ENCODE measurements at regions not wholly inside any gene's neighbourhood (a gene's known extent, or its start where the extent isn't known, plus 50 kb on each side); places are given as distances from the start of the nearest gene placed in this dataset.

DNA sequence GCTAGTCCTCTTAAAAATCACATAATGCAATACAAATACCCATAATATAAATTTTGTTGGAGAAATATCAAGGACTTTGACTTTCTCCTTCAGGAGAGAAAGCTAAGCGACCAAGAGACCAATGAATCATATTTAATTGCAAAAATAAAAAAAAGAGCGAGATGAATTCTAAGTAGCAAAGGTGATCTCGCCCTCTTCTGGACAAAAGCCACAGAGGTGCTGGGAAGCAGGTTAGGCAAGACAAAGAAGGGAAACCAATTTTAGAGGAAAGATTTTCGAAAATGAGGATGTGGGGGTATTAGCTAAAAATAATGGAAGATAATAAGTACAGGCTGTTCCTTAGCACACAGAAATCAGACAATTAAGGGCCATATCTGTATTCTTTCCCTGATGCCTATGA, 111.4 kb upstream of the PLAAT1 start:
- POLR2A ChIA-PET, result no interaction called here
- intact Hi-C loops (cut with micrococcal nuclease; ENCODE audit: unreplicated experiment), result no loop called here

GRCh38 chr3:193130576-193130975, 110.4 kb upstream of the PLAAT1 start:
- BruUV-seq (replicated peaks), result no TSS peak
- Histone ChIP-seq H3K79me2 (ENCODE audit: insufficient read depth, low read depth, low read length) (no peaks in the 10 kb centered on the region), H3K4me1 (ENCODE audit: insufficient read depth, low read length, poor library complexity, severe bottlenecking) (no peaks in the 10 kb centered on the region), H3K4me3 (ENCODE audit: low read depth, low read length, poor library complexity, severe bottlenecking) (no peak overlapping the region), H3K4me2 (ENCODE audit: low read length) (no peak overlapping the region), H2AFZ (ENCODE audit: low read length) (no peak overlapping the region), H3K9me2 (ENCODE audit: insufficient read depth, low read length) (no peaks in the 10 kb centered on the region), H3K27ac (ENCODE audit: low read depth, low read length, poor library complexity, severe bottlenecking) (no peak overlapping the region), H4K20me1 (ENCODE audit: insufficient read depth, low read length) (no peaks in the 10 kb centered on the region), H3K36me3 (ENCODE audit: insufficient read depth, low read length) (no peaks in the 10 kb centered on the region), H3K9me3 (ENCODE audit: low read length) (no peaks in the 10 kb centered on the region)
- ChIA-PET CTCF (ENCODE audit: unreplicated experiment) (no interaction called here), POLR2A (no interaction called here)
- intact Hi-C loops (cut with micrococcal nuclease; ENCODE audit: unreplicated experiment), result no loop called here
- DNase-seq (ENCODE audit: low spot score), result no peak
- TF ChIP-seq EZH2phosphoT487 (IDR thresholded peaks at IDR 0.05; ENCODE audit: borderline replicate concordance, low read depth, low read length) (no peak), CTCF (conservative IDR thresholded peaks at IDR 0.05; ENCODE audit: low read length) (no peak)

More for the DNA sequence above, 111.4 kb upstream of the PLAAT1 start:
- no peaks in the 10 kb centered on the region for H3K79me2 ChIP-seq (ENCODE audit: insufficient read depth, low read depth, low read length)
- H3K36me3 ChIP-seq (ENCODE audit: insufficient read depth, low read length), result no peaks in the 10 kb centered on the region
- DNase-seq (ENCODE audit: low spot score), result no peak
- no peaks in the 10 kb centered on the region for H4K20me1 ChIP-seq (ENCODE audit: insufficient read depth, low read length)
- H3K4me3 ChIP-seq (ENCODE audit: low read depth, low read length, poor library complexity, severe bottlenecking), result no peak overlapping the region
- H3K27ac ChIP-seq (ENCODE audit: low read depth, low read length, poor library complexity, severe bottlenecking), result no peak overlapping the region
- H3K9me2 ChIP-seq (ENCODE audit: insufficient read depth, low read length), result no peaks in the 10 kb centered on the region
- H3K9me3 ChIP-seq (ENCODE audit: low read length), result no peaks in the 10 kb centered on the region
- TF ChIP-seq EZH2phosphoT487 (IDR thresholded peaks at IDR 0.05; ENCODE audit: borderline replicate concordance, low read depth, low read length) (no peak), CTCF (conservative IDR thresholded peaks at IDR 0.05; ENCODE audit: low read length) (0 out of 2 replicates have a peak, but pooled peaks have one; percentile 19)
- no peaks in the 10 kb centered on the region for H3K4me1 ChIP-seq (ENCODE audit: insufficient read depth, low read length, poor library complexity, severe bottlenecking)
- CTCF ChIA-PET (ENCODE audit: unreplicated experiment), result no interaction called here
- no TSS peak for BruUV-seq (replicated peaks)
- H2AFZ ChIP-seq (ENCODE audit: low read length), result no peak overlapping the region
- no peak overlapping the region for H3K4me2 ChIP-seq (ENCODE audit: low read length)

DNA sequence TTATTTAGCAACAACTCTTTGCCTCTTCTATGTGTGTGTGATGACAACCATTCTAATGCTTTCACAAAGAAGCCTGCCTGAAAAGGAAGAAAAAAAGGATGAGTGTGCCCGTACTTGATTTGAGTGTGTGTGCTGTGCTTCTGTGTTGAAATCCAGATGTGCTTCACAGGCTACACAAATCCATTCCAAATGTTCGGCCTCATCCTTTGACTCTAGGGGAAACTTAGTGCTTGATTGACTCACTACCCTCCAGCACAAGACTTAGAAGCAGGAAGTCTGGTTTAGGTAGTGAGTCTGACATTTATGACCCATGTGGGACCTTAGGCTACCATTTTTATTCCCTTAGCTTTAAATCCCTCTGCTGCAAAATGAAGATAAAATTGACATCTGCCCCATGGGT, 108.8 kb upstream of the PLAAT1 start:
- H3K4me2 ChIP-seq (ENCODE audit: low read length), result no peak overlapping the region
- H3K27ac ChIP-seq (ENCODE audit: low read depth, low read length, poor library complexity, severe bottlenecking), result no peak overlapping the region
- ChIA-PET POLR2A (no interaction called here), CTCF (ENCODE audit: unreplicated experiment) (no interaction called here)
- no TSS peak for BruUV-seq (replicated peaks)
- H3K4me1 ChIP-seq (ENCODE audit: insufficient read depth, low read length, poor library complexity, severe bottlenecking), result no peaks in the 10 kb centered on the region
- H3K9me3 ChIP-seq (ENCODE audit: low read length), result no peaks in the 10 kb centered on the region
- no peak overlapping the region for H2AFZ ChIP-seq (ENCODE audit: low read length)
- intact Hi-C loops (cut with micrococcal nuclease; ENCODE audit: unreplicated experiment), result no loop called here
- H3K79me2 ChIP-seq (ENCODE audit: insufficient read depth, low read depth, low read length), result no peaks in the 10 kb centered on the region
- H3K36me3 ChIP-seq (ENCODE audit: insufficient read depth, low read length), result no peaks in the 10 kb centered on the region
- TF ChIP-seq CTCF (conservative IDR thresholded peaks at IDR 0.05; ENCODE audit: low read length), result no peak
- no peak for TF ChIP-seq EZH2phosphoT487 (IDR thresholded peaks at IDR 0.05; ENCODE audit: borderline replicate concordance, low read depth, low read length)
- H3K9me2 ChIP-seq (ENCODE audit: insufficient read depth, low read length), result no peaks in the 10 kb centered on the region
- no peak for DNase-seq (ENCODE audit: low spot score)
- no peaks in the 10 kb centered on the region for H4K20me1 ChIP-seq (ENCODE audit: insufficient read depth, low read length)
- no peak overlapping the region for H3K4me3 ChIP-seq (ENCODE audit: low read depth, low read length, poor library complexity, severe bottlenecking)

All from OCI-LY7 (cell line).